AG04449 (cell line): ENCODE measurements at regions not wholly inside any gene's neighbourhood (a gene's known extent, or its start where the extent isn't known, plus 50 kb on each side); places are given as distances from the start of the nearest gene placed in this dataset.
"Not testable (repeated sequence)": the region's sequence is repeated elsewhere in the genome, so short reads cannot be mapped to it uniquely, and the experiment has no call there.

Experiments used
- CTCF ChIA-PET: fragments of 350-600 bp; formaldehyde crosslinking; extraction: SDS; loops from one replicate; lab custom pipeline; 2021; ENCODE audit warnings: antibody characterized with exemption; lab: Yijun Ruan, JAX
- POLR2A ChIA-PET: fragments of 400-600, 350-600 bp; formaldehyde crosslinking; extraction: SDS; loops from one replicate; lab custom pipeline; 2020; ENCODE audit warnings: antibody characterized with exemption, inconsistent platforms; lab: Yijun Ruan, JAX
- DNase-seq: peaks from one replicate; pipeline ENCODE4 v3.0.0-alpha.2; 2010; ENCODE audit warnings: low read depth, low spot score
- H3K4me3 ChIP-seq: 2 replicates; pipeline ENCODE4 v1.5.1; 2011; ENCODE audit warnings: low read depth, mild to moderate bottlenecking, control low read depth, low read length
- TF ChIP-seq, protein P1 (sequence below): IDR thresholded peaks from one replicate; pipeline ENCODE4 v1.5.1; 2011; ENCODE audit warnings: mild to moderate bottlenecking, moderate library complexity, low read length, control low read depth, inconsistent platforms; ENCODE audit not compliant: insufficient read depth; ENCODE audit errors: missing control alignments

DNA sequence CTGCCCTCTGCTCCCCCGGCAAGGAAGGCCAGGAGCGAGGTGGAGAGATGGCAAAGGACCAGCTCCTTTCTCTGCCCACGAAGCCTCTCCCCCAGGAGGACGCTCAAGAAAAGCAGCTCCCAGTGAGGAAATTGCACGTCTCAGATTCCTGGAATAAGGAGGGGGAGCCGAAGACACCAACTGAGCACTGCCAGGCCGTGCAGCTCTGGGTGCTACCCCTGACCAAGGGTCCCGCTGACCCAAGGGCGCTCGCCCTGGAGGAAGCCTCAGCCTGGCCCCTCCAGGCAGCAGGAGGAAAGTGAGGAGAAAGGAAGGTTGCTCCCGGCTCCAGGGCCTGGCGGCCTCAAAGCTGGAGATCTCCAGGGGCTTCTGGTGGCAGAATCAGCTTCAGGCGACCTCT is 174.1 kb upstream of the SFSWAP start:
- CTCF ChIA-PET = no interaction called here
- DNase-seq = no peak
- TF ChIP-seq, protein P1, sequence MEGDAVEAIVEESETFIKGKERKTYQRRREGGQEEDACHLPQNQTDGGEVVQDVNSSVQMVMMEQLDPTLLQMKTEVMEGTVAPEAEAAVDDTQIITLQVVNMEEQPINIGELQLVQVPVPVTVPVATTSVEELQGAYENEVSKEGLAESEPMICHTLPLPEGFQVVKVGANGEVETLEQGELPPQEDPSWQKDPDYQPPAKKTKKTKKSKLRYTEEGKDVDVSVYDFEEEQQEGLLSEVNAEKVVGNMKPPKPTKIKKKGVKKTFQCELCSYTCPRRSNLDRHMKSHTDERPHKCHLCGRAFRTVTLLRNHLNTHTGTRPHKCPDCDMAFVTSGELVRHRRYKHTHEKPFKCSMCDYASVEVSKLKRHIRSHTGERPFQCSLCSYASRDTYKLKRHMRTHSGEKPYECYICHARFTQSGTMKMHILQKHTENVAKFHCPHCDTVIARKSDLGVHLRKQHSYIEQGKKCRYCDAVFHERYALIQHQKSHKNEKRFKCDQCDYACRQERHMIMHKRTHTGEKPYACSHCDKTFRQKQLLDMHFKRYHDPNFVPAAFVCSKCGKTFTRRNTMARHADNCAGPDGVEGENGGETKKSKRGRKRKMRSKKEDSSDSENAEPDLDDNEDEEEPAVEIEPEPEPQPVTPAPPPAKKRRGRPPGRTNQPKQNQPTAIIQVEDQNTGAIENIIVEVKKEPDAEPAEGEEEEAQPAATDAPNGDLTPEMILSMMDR = no peak
- POLR2A ChIA-PET = no interaction called here
- no peak overlapping the region for H3K4me3 ChIP-seq

GRCh38 chr12:131537267-131537958 is 173.5 kb upstream of the SFSWAP start:
- H3K4me3 ChIP-seq = no peak overlapping the region
- ChIA-PET CTCF (no interaction called here), POLR2A (no interaction called here)
- no peak for DNase-seq
- TF ChIP-seq, protein P1 = no peak

GRCh38 chr12:131539381-131539780 is 171.5 kb upstream of the SFSWAP start:
- ChIA-PET CTCF (no interaction called here), POLR2A (no interaction called here)
- DNase-seq = no peak
- TF ChIP-seq, protein P1 = no peak
- H3K4me3 ChIP-seq = no peak overlapping the region

GRCh38 chr12:131540138-131540623 is 170.7 kb upstream of the SFSWAP start:
- POLR2A ChIA-PET = no interaction called here
- H3K4me3 ChIP-seq = no peak overlapping the region
- TF ChIP-seq, protein P1 = no peak
- DNase-seq = no peak
- CTCF ChIA-PET = no interaction called here

- H3K4me3 ChIP-seq, DNase-seq, CTCF ChIA-PET, POLR2A ChIA-PET: not testable (repeated sequence)
These were observed 169.4 kb upstream of the SFSWAP start for GRCh38 chr12:131541512-131541911.

DNA sequence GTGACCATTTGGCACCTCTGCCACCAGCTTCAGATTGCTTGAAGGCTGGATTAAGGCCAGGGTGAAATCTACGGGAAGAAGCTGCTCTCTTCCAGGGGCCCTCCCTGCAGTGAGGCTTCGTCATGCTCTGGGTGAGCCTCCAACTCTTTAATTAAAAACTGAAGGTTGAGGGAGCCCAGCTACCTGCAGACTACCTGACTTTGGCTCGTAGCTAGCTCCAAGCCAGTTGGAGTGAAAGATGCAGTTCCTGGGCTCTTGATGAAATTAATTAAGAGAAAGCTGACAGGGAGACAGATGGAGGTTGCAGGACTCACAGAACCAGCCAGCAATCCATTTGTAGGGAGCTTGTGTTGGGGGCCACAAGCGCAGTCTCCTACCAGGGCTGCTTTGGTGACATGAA is 168.5 kb upstream of the SFSWAP start:
- ChIA-PET POLR2A (no interaction called here), CTCF (no interaction called here)
- TF ChIP-seq, protein P1 = no peak
- H3K4me3 ChIP-seq = no peak overlapping the region
- DNase-seq = no peak

DNA sequence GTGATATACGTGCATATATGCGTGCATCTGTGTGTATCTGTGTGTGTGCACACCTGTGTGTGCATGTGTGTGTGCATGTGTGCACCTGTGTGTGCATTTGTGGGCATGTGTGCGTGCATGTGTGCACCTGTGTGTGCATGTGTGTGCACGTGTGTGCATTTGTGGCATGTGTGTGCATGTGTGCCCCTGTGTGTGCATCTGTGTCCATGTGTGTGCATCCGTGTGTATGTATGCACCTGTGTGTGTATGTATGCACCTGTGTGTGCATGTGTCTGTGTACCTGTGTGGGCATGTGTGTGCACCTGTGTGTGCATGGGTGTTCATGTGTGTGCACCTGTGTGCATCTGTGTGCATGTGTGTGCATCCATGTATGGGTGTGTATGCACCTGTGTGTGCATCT is 167.8 kb upstream of the SFSWAP start:
- DNase-seq = no peak
- no peak overlapping the region for H3K4me3 ChIP-seq
- POLR2A ChIA-PET = no interaction called here
- TF ChIP-seq, protein P1 = no peak
- CTCF ChIA-PET = no interaction called here
